Activated T-helper 2 cell treated with anti-CD3 and anti-CD28 coated beads, Interferon-gamma antibody, Interleukin-2, Interleukin-4, amounts not matched to agents 10 μg/mL and 5 μg/mL and 100 μg/mL, durations not matched to agents 14 hours and 24 hours and 36 hours (primary cell): ENCODE measurements at regions not wholly inside any gene's neighbourhood (a gene's known extent, or its start where the extent isn't known, plus 50 kb on each side); places are given as distances from the start of the nearest gene placed in this dataset.
"Not testable (repeated sequence)": the region's sequence is repeated elsewhere in the genome, so short reads cannot be mapped to it uniquely, and the experiment has no call there.

ENCODE experiments used
- DNase-seq: peaks from one replicate; pipeline ENCODE4 v3.0.0; 2021; ENCODE audit warnings: low spot score
- H3K27ac Mint-ChIP-seq: one replicate; pipeline ENCODE4 v1.8.0; 2021; ENCODE audit warnings: mixed read lengths
- H3K27me3 Mint-ChIP-seq: one replicate; pipeline ENCODE4 v1.8.0; 2021; ENCODE audit warnings: low read depth, mixed read lengths
- H3K36me3 Mint-ChIP-seq: one replicate; pipeline ENCODE4 v1.8.0; 2021; ENCODE audit warnings: low read depth, mixed read lengths
- H3K4me1 Mint-ChIP-seq: one replicate; pipeline ENCODE4 v1.8.0; 2021; ENCODE audit warnings: low read depth, mixed read lengths
- H3K4me3 Mint-ChIP-seq: one replicate; pipeline ENCODE4 v1.8.0; 2021; ENCODE audit warnings: low read depth, mild to moderate bottlenecking, moderate library complexity, mixed read lengths
- H3K9me3 Mint-ChIP-seq: one replicate; pipeline ENCODE4 v1.8.0; 2021; ENCODE audit warnings: mixed read lengths
- intact Hi-C: fragments of 100-400 bp; cut with micrococcal nuclease; formaldehyde crosslinking; loops from one replicate; pipeline ENCODE4 v1.15.1; 2023

GRCh38 chr4:32884198-32884597, 2164.0 kb downstream of the PCDH7 start:
- H3K27ac Mint-ChIP-seq, result no peak overlapping the region
- DNase-seq, result no peak
- H3K36me3 Mint-ChIP-seq, result no peaks in the 10 kb centered on the region
- H3K27me3 Mint-ChIP-seq, result no peaks in the 10 kb centered on the region
- intact Hi-C loops, result no loop called here
- peaks cover 20% of the 10 kb centered on the region for H3K9me3 Mint-ChIP-seq
- H3K4me3 Mint-ChIP-seq, result no peak overlapping the region
- no peaks in the 10 kb centered on the region for H3K4me1 Mint-ChIP-seq

GRCh38 chr4:32890398-32890797, 2170.2 kb downstream of the PCDH7 start:
- Mint-ChIP-seq H3K4me1 (no peaks in the 10 kb centered on the region), H3K27me3 (no peaks in the 10 kb centered on the region), H3K36me3 (no peaks in the 10 kb centered on the region), H3K4me3 (no peak overlapping the region), H3K9me3 (no peaks in the 10 kb centered on the region), H3K27ac (no peak overlapping the region)
- intact Hi-C loops, result no loop called here
- DNase-seq, result no peak

- Mint-ChIP-seq H3K9me3 (peaks cover 43% of the 10 kb centered on the region), H3K4me3 (no peak overlapping the region)
- intact Hi-C loops, result no loop called here
Observed at GRCh38 chr4:32909053-32909452, 2188.9 kb downstream of the PCDH7 start.

GRCh38 chr4:32909736-32910135, 2189.6 kb downstream of the PCDH7 start:
- Mint-ChIP-seq H3K4me3 (no peak overlapping the region), H3K9me3 (peaks cover 39% of the 10 kb centered on the region), H3K27me3 (no peaks in the 10 kb centered on the region), H3K27ac (no peak overlapping the region), H3K36me3 (no peaks in the 10 kb centered on the region), H3K4me1 (no peaks in the 10 kb centered on the region)
- no peak for DNase-seq
- intact Hi-C loops, result no loop called here

More at GRCh38 chr4:32909053-32909452, 2188.9 kb downstream of the PCDH7 start:
- no peak for DNase-seq
- Mint-ChIP-seq H3K27me3 (no peaks in the 10 kb centered on the region), H3K36me3 (no peaks in the 10 kb centered on the region), H3K27ac (no peak overlapping the region), H3K4me1 (no peaks in the 10 kb centered on the region)

- Mint-ChIP-seq H3K4me1 (no peaks in the 10 kb centered on the region), H3K9me3 (peaks cover 19% of the 10 kb centered on the region), H3K27ac (no peak overlapping the region), H3K27me3 (no peaks in the 10 kb centered on the region), H3K36me3 (no peaks in the 10 kb centered on the region), H3K4me3 (no peak overlapping the region)
- intact Hi-C loops, result no loop called here
- no peak for DNase-seq
Observed at GRCh38 chr4:32917586-32917985, 2197.4 kb downstream of the PCDH7 start.

- intact Hi-C loops, result no loop called here
- Mint-ChIP-seq H3K36me3 (no peaks in the 10 kb centered on the region), H3K4me1 (no peaks in the 10 kb centered on the region), H3K9me3 (peaks cover 37% of the 10 kb centered on the region), H3K27me3 (no peaks in the 10 kb centered on the region), H3K27ac (no peak overlapping the region), H3K4me3 (no peak overlapping the region)
- DNase-seq, result no peak
Observed at GRCh38 chr4:32929796-32930699, 2209.9 kb downstream of the PCDH7 start.

GRCh38 chr4:32930700-32931099, 2210.5 kb downstream of the PCDH7 start:
- DNase-seq, result no peak
- Mint-ChIP-seq H3K27ac (no peak overlapping the region), H3K4me3 (no peak overlapping the region), H3K27me3 (no peaks in the 10 kb centered on the region), H3K36me3 (no peaks in the 10 kb centered on the region), H3K9me3 (peaks cover 36% of the 10 kb centered on the region), H3K4me1 (no peaks in the 10 kb centered on the region)
- intact Hi-C loops, result no loop called here

GRCh38 chr4:32931475-32931874, 2211.3 kb downstream of the PCDH7 start:
- intact Hi-C loops, result no loop called here
- DNase-seq, result no peak
- Mint-ChIP-seq H3K4me3 (no peak overlapping the region), H3K4me1 (no peaks in the 10 kb centered on the region), H3K27ac (no peak overlapping the region), H3K9me3 (peaks cover 36% of the 10 kb centered on the region), H3K27me3 (no peaks in the 10 kb centered on the region), H3K36me3 (no peaks in the 10 kb centered on the region)

GRCh38 chr4:32932156-32932555, 2212.0 kb downstream of the PCDH7 start:
- peaks cover 36% of the 10 kb centered on the region for H3K9me3 Mint-ChIP-seq
- no peaks in the 10 kb centered on the region for H3K27me3 Mint-ChIP-seq
- H3K27ac Mint-ChIP-seq, result no peak overlapping the region
- no peak for DNase-seq
- H3K4me1 Mint-ChIP-seq, result no peaks in the 10 kb centered on the region
- intact Hi-C loops, result no loop called here
- H3K36me3 Mint-ChIP-seq, result no peaks in the 10 kb centered on the region
- H3K4me3 Mint-ChIP-seq, result no peak overlapping the region

GRCh38 chr4:32939222-32939621, 2219.1 kb downstream of the PCDH7 start:
- H3K27ac Mint-ChIP-seq, H3K36me3 Mint-ChIP-seq, H3K4me3 Mint-ChIP-seq, H3K27me3 Mint-ChIP-seq, intact Hi-C loops, DNase-seq, H3K4me1 Mint-ChIP-seq: not testable (repeated sequence)
- H3K9me3 Mint-ChIP-seq, result peaks cover 31% of the 10 kb centered on the region

- Mint-ChIP-seq H3K36me3 (no peaks in the 10 kb centered on the region), H3K27ac (no peak overlapping the region), H3K4me1 (no peaks in the 10 kb centered on the region), H3K9me3 (peaks cover 58% of the 10 kb centered on the region), H3K27me3 (no peaks in the 10 kb centered on the region), H3K4me3 (no peak overlapping the region)
- DNase-seq, result no peak
- intact Hi-C loops, result no loop called here
Observed at GRCh38 chr4:32950866-32951265, 2230.7 kb downstream of the PCDH7 start.

- Mint-ChIP-seq H3K9me3 (peaks cover 7% of the 10 kb centered on the region), H3K27ac (no peak overlapping the region), H3K4me3 (no peak overlapping the region), H3K36me3 (no peaks in the 10 kb centered on the region), H3K4me1 (no peaks in the 10 kb centered on the region), H3K27me3 (no peaks in the 10 kb centered on the region)
- no peak for DNase-seq
- intact Hi-C loops, result no loop called here
Observed at GRCh38 chr4:32958586-32958985, 2238.4 kb downstream of the PCDH7 start.

GRCh38 chr4:32962100-32962499, 2241.9 kb downstream of the PCDH7 start:
- intact Hi-C loops, result no loop called here
- Mint-ChIP-seq H3K9me3 (peaks cover 12% of the 10 kb centered on the region), H3K27me3 (no peaks in the 10 kb centered on the region), H3K4me3 (no peak overlapping the region), H3K4me1 (no peaks in the 10 kb centered on the region), H3K36me3 (no peaks in the 10 kb centered on the region), H3K27ac (no peak overlapping the region)
- no peak for DNase-seq
